ENCODE measurements at regions not wholly inside any gene's neighbourhood (a gene's known extent, or its start where the extent isn't known, plus 50 kb on each side); places are given as distances from the start of the nearest gene placed in this dataset.

GRCh38 chr5:158368686-158369085 lies 509.7 kb upstream of the CLINT1 start:
- no peak for DNase-seq (ENCODE audit: low read depth)

GRCh38 chr5:158364367-158364766 lies 505.4 kb upstream of the CLINT1 start:
- DNase-seq (ENCODE audit: low read depth), result no peak

GRCh38 chr5:158354958-158355357 lies 496.0 kb upstream of the CLINT1 start:
- no peak for DNase-seq (ENCODE audit: low read depth)

GRCh38 chr5:158351485-158352125 lies 492.7 kb upstream of the CLINT1 start:
- no peak for DNase-seq (ENCODE audit: low read depth)

GRCh38 chr5:158349987-158350386 lies 491.0 kb upstream of the CLINT1 start:
- DNase-seq (ENCODE audit: low read depth), result no peak

GRCh38 chr5:158344376-158344775 lies 485.4 kb upstream of the CLINT1 start:
- DNase-seq (ENCODE audit: low read depth), result no peak

- DNase-seq (ENCODE audit: low read depth), result no peak
These were observed 481.7 kb upstream of the CLINT1 start for GRCh38 chr5:158340608-158341007.

- no peak for DNase-seq (ENCODE audit: low read depth)
These were observed 467.3 kb upstream of the CLINT1 start for GRCh38 chr5:158326256-158326655.

- no peak for DNase-seq (ENCODE audit: low read depth)
These were observed 465.3 kb upstream of the CLINT1 start for GRCh38 chr5:158324236-158324635.

GRCh38 chr5:158322620-158323019 lies 463.7 kb upstream of the CLINT1 start:
- no peak for DNase-seq (ENCODE audit: low read depth)

GRCh38 chr5:158320934-158321333 lies 462.0 kb upstream of the CLINT1 start:
- no peak for DNase-seq (ENCODE audit: low read depth)

GRCh38 chr5:158320178-158320674 lies 461.3 kb upstream of the CLINT1 start:
- no peak for DNase-seq (ENCODE audit: low read depth)

- no peak for DNase-seq (ENCODE audit: low read depth)
These were observed 458.6 kb upstream of the CLINT1 start for GRCh38 chr5:158317507-158317906.

- DNase-seq (ENCODE audit: low read depth), result no peak
These were observed 455.0 kb upstream of the CLINT1 start for GRCh38 chr5:158313733-158314464.

- DNase-seq (ENCODE audit: low read depth), result no peak
These were observed 454.2 kb upstream of the CLINT1 start for GRCh38 chr5:158313027-158313732.

GRCh38 chr5:158309088-158309807 lies 450.3 kb upstream of the CLINT1 start:
- DNase-seq (ENCODE audit: low read depth), result no peak

- no peak for DNase-seq (ENCODE audit: low read depth)
These were observed 449.6 kb upstream of the CLINT1 start for GRCh38 chr5:158308429-158309025.

- no peak for DNase-seq (ENCODE audit: low read depth)
These were observed 446.9 kb upstream of the CLINT1 start for GRCh38 chr5:158305861-158306260.

GRCh38 chr5:158304607-158305006 lies 445.7 kb upstream of the CLINT1 start:
- DNase-seq (ENCODE audit: low read depth), result no peak

GRCh38 chr5:158303883-158304282 lies 444.9 kb upstream of the CLINT1 start:
- no peak for DNase-seq (ENCODE audit: low read depth)

GRCh38 chr5:158303275-158303674 lies 444.3 kb upstream of the CLINT1 start:
- DNase-seq (ENCODE audit: low read depth), result no peak

GRCh38 chr5:158302029-158302428 lies 443.1 kb upstream of the CLINT1 start:
- no peak for DNase-seq (ENCODE audit: low read depth)

All from activated T-cell treated with anti-CD3 and anti-CD28 coated beads for 1 hour (primary cell).